HepG2 (cell line): ENCODE measurements at regions not wholly inside any gene's neighbourhood (a gene's known extent, or its start where the extent isn't known, plus 50 kb on each side); places are given as distances from the start of the nearest gene placed in this dataset.

Experiments
- ATAC-seq: fragments of 200-7000 bp; cut with Tn5 transposase; 3 replicates; pipeline ENCODE4 v1.9.1; 2020; ENCODE audit warnings: mild to moderate bottlenecking, moderate library complexity
- BruUV-seq: library from RNA; stranded (reverse); fragments of 400-500 nt; replicated peaks from 2 replicates; lab custom pipeline; 2021; lab: Mats Ljungman, UMichigan
- CTCF ChIA-PET: fragments of 300-600 bp; formaldehyde crosslinking; extraction: SDS; loops from one replicate; lab custom pipeline; 2021; ENCODE audit warnings: low total read pairs, inconsistent platforms, low intra/inter-chr PET ratio; lab: Yijun Ruan, JAX
- POLR2A ChIA-PET: fragments of 350-600 bp; sonication (Branson Sonifier 250); formaldehyde crosslinking; loops from one replicate; lab custom pipeline; 2020; ENCODE audit warnings: antibody characterized with exemption, inconsistent platforms; lab: Yijun Ruan, JAX
- DNase-seq: peaks from one replicate; pipeline ENCODE4 v3.0.0-alpha.2; 2015; ENCODE audit warnings: low spot score
- FAIRE-seq: peaks from 3 replicates; lab custom pipeline; 2011; peaks lifted over from hg19 to GRCh38; lab: Jason Lieb, UNC
- H2AFZ ChIP-seq: one replicate; pipeline ENCODE4 v1.6.1; 2011; ENCODE audit warnings: low read length, inconsistent platforms
- H3K27ac ChIP-seq: fragments of 300-600 bp; 3 replicates; pipeline ENCODE4 v1.8.0; 2011; ENCODE audit warnings: mixed run types, mild to moderate bottlenecking, mixed read lengths, low read length, inconsistent platforms; ENCODE audit not compliant: insufficient read depth; ENCODE audit errors: extremely low read length
- H3K27me3 ChIP-seq, 2 experiments: fragments of 200-600 bp in 1 of 2; 2 replicates in 1 of 2; 3 replicates in 1 of 2; pipeline versions ENCODE4 v1.6.0 to v1.8.0; 2011; ENCODE audit warnings: low read length in 2 of 2, mild to moderate bottlenecking in 2 of 2, moderate library complexity in 2 of 2, inconsistent platforms in 1 of 2; ENCODE audit not compliant: insufficient read depth in 2 of 2, control insufficient read depth in 1 of 2
- H3K36me3 ChIP-seq, 2 experiments: fragments of 200-600 bp in 1 of 2; replicated peaks in 1 of 2; 2 replicates in 1 of 2; 3 replicates in 1 of 2; pipeline versions ENCODE4 v1.5.1 to v1.8.0; 2011; ENCODE audit warnings: low read length in 2 of 2, inconsistent platforms in 1 of 2; ENCODE audit not compliant: insufficient read depth in 2 of 2, control insufficient read depth in 1 of 2
- H3K4me1 ChIP-seq: 2 replicates; pipeline ENCODE4 v1.5.1; 2012; ENCODE audit warnings: low read length, inconsistent platforms; ENCODE audit not compliant: insufficient read depth
- H3K4me2 ChIP-seq: 2 replicates; pipeline ENCODE4 v1.6.0; 2011; ENCODE audit warnings: low read depth, low read length, inconsistent platforms
- H3K4me3 ChIP-seq, 3 experiments: fragments of 200-600 bp in 1 of 3; sonication (generic), shearing (Covaris generic) in 1 of 3; replicated peaks in 1 of 3; 2 replicates each; pipeline ENCODE4 v1.5.1; 2011 to 2016; ENCODE audit warnings: low read length in 3 of 3, inconsistent platforms in 2 of 3, low read depth in 2 of 3, mild to moderate bottlenecking in 2 of 3, control low read depth in 1 of 3, mixed read lengths in 1 of 3; ENCODE audit not compliant: insufficient read depth in 1 of 3
- H3K79me2 ChIP-seq: one replicate; pipeline ENCODE4 v1.6.1; 2011; ENCODE audit warnings: low read length, inconsistent platforms; ENCODE audit not compliant: insufficient read depth
- H3K9ac ChIP-seq: 2 replicates; pipeline ENCODE4 v1.6.0; 2011; ENCODE audit warnings: mild to moderate bottlenecking, low read depth, low read length, inconsistent platforms; ENCODE audit not compliant: insufficient read depth
- H3K9me3 ChIP-seq: 2 replicates; pipeline ENCODE4 v1.5.1; 2012; ENCODE audit warnings: mild to moderate bottlenecking, low read length
- H4K20me1 ChIP-seq: 2 replicates; pipeline ENCODE4 v1.6.0; 2011; ENCODE audit warnings: inconsistent platforms, mild to moderate bottlenecking, low read length, moderate library complexity; ENCODE audit not compliant: insufficient read depth
- BORCS8-MEF2B ChIP-seq: sonication (generic); formaldehyde crosslinking; IDR thresholded peaks from 2 replicates; pipeline ENCODE4 v1.8.0; 2022; ENCODE audit warnings: mild to moderate bottlenecking, missing genetic modification reagents
- CEBPZ ChIP-seq: IDR thresholded peaks from 2 replicates; pipeline ENCODE4 v1.6.1; 2012; ENCODE audit warnings: low read length, improper control_type of control experiment
- CREB1 ChIP-seq, 2 experiments: fragments of 450-650 bp in 1 of 2; IDR thresholded peaks; 2 replicates each; pipeline ENCODE4 v1.6.1; 2016 to 2017; ENCODE audit warnings: control low read depth in 1 of 2, mild to moderate bottlenecking in 1 of 2, missing compliant biosample characterization in 1 of 2, missing genetic modification characterization in 1 of 2
- DRAP1 ChIP-seq: IDR thresholded peaks from 2 replicates; pipeline ENCODE4 v1.6.1; 2016; ENCODE audit warnings: missing genetic modification reagents, missing compliant biosample characterization
- FOXC1 ChIP-seq: sonication (generic); formaldehyde crosslinking; IDR thresholded peaks from 2 replicates; pipeline ENCODE4 v1.8.0; 2022; ENCODE audit warnings: mild to moderate bottlenecking, missing genetic modification reagents, borderline replicate concordance
- GABPB1 ChIP-seq: IDR thresholded peaks from 2 replicates; pipeline ENCODE4 v1.6.1; 2016; ENCODE audit warnings: mild to moderate bottlenecking, missing genetic modification reagents, moderate library complexity, missing compliant biosample characterization
- NAIF1 ChIP-seq: sonication (generic); formaldehyde crosslinking; IDR thresholded peaks from 2 replicates; pipeline ENCODE4 v1.5.0; 2020; ENCODE audit warnings: mild to moderate bottlenecking, missing genetic modification reagents, borderline replicate concordance
- NFKBIZ ChIP-seq: IDR thresholded peaks from 2 replicates; pipeline ENCODE4 v1.6.1; 2018; ENCODE audit warnings: missing genetic modification reagents, missing compliant biosample characterization
- PLRG1 ChIP-seq: fragments of 450-650 bp; conservative IDR thresholded peaks from 2 replicates; pipeline ENCODE4 v1.6.1; 2016
- PTBP1 ChIP-seq: fragments of 200-400 bp; formaldehyde crosslinking; IDR thresholded peaks from 2 replicates; pipeline ENCODE4 v1.6.1; 2018; ENCODE audit warnings: low read length, low read depth; ENCODE audit not compliant: poor library complexity, severe bottlenecking
- RFX5 ChIP-seq: IDR thresholded peaks from 2 replicates; pipeline ENCODE4 v1.6.1; 2011; ENCODE audit warnings: low read depth, low read length, improper control_type of control experiment
- SMAD1 ChIP-seq: sonication (generic); formaldehyde crosslinking; IDR thresholded peaks from 2 replicates; pipeline ENCODE4 v1.4.0; 2020; ENCODE audit warnings: missing genetic modification reagents, low read depth, mild to moderate bottlenecking, borderline replicate concordance
- TRIM24 ChIP-seq: sonication (generic); formaldehyde crosslinking; IDR thresholded peaks from 2 replicates; pipeline ENCODE4 v1.8.0; 2022; ENCODE audit warnings: mild to moderate bottlenecking, missing genetic modification reagents
- ZNF24 ChIP-seq: fragments of 450-650 bp; IDR thresholded peaks from 2 replicates; pipeline ENCODE4 v1.6.1; 2017; ENCODE audit warnings: antibody characterized with exemption, mild to moderate bottlenecking
- ZNF546 ChIP-seq: sonication (generic); formaldehyde crosslinking; conservative IDR thresholded peaks from 2 replicates; pipeline ENCODE4 v1.8.1; 2023; ENCODE audit warnings: mild to moderate bottlenecking, missing genetic modification reagents
- WGBS: methylation state at CpG from one replicate; pipeline ENCODE4 v1.1.6; 2017; ENCODE audit warnings: low lambda C conversion rate; 5-methylcytosine and 5-hydroxymethylcytosine counted together
- in situ Hi-C: cut with HindIII; loops from 2 replicates; pipeline ENCODE4 v1.10.0; 2017; ENCODE audit warnings: low pct_unique_long_range_greater_than_20kb; ENCODE audit not compliant: extremely low pct_ligation_motif_present
- intact Hi-C: fragments of 100-400 bp; cut with micrococcal nuclease; formaldehyde crosslinking; loops from one replicate; pipeline ENCODE4 v1.10.0; 2022; ENCODE audit not compliant: unreplicated experiment
- TF ChIP-seq, protein P1 (sequence below): IDR thresholded peaks from 2 replicates; pipeline ENCODE4 v1.6.1; 2012; ENCODE audit warnings: inconsistent platforms
- TF ChIP-seq, protein P2 (sequence below): fragments of 450-650 bp; IDR thresholded peaks from 2 replicates; pipeline ENCODE4 v1.6.1; 2016
- TF ChIP-seq, protein P3 (sequence below): sonication (generic); formaldehyde crosslinking; IDR thresholded peaks from 2 replicates; pipeline ENCODE4 v1.8.1; 2023; ENCODE audit warnings: missing genetic modification reagents, inconsistent platforms, borderline replicate concordance

GRCh38 chr1:219550201-219550600 lies 62.7 kb downstream of the ZC3H11B start:
- intact Hi-C loops (no loop called here), in situ Hi-C loops (no loop called here)
- ATAC-seq (no peak), FAIRE-seq (no peak), DNase-seq (no peak)
- Histone ChIP-seq H3K79me2 (no peaks in the 10 kb centered on the region), H4K20me1 (no peaks in the 10 kb centered on the region), H3K36me3 (no peaks in the 10 kb centered on the region), H3K9me3 (no peaks in the 10 kb centered on the region), H3K9ac (no peak overlapping the region), H3K4me3 (no peak overlapping the region), H3K4me2 (no peak overlapping the region), H3K27ac (no peak overlapping the region), H3K27me3 (no peaks in the 10 kb centered on the region; a peak in 1 of 5 replicates), H2AFZ (no peak overlapping the region), H3K4me1 (no peaks in the 10 kb centered on the region)
- POLR2A ChIA-PET = no interaction called here
- CTCF ChIA-PET = no interaction called here
- BruUV-seq = no TSS peak
- 0% methylated on average over 2 of the region's 2 CpGs for WGBS
- TF ChIP-seq, protein P1, sequence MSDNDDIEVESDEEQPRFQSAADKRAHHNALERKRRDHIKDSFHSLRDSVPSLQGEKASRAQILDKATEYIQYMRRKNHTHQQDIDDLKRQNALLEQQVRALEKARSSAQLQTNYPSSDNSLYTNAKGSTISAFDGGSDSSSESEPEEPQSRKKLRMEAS = no peak
- no peak for TF ChIP-seq TRIM24 (CRISPR knock-in tag)
- TF ChIP-seq SMAD1 (CRISPR knock-in tag) = no peak
- no peak for TF ChIP-seq PLRG1
- no peak for TF ChIP-seq GABPB1
- TF ChIP-seq, protein P2, sequence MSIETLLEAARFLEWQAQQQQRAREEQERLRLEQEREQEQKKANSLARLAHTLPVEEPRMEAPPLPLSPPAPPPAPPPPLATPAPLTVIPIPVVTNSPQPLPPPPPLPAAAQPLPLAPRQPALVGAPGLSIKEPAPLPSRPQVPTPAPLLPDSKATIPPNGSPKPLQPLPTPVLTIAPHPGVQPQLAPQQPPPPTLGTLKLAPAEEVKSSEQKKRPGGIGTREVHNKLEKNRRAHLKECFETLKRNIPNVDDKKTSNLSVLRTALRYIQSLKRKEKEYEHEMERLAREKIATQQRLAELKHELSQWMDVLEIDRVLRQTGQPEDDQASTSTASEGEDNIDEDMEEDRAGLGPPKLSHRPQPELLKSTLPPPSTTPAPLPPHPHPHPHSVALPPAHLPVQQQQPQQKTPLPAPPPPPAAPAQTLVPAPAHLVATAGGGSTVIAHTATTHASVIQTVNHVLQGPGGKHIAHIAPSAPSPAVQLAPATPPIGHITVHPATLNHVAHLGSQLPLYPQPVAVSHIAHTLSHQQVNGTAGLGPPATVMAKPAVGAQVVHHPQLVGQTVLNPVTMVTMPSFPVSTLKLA = no peak
- no peak for TF ChIP-seq NAIF1 (CRISPR knock-in tag)
- TF ChIP-seq, protein P3, sequence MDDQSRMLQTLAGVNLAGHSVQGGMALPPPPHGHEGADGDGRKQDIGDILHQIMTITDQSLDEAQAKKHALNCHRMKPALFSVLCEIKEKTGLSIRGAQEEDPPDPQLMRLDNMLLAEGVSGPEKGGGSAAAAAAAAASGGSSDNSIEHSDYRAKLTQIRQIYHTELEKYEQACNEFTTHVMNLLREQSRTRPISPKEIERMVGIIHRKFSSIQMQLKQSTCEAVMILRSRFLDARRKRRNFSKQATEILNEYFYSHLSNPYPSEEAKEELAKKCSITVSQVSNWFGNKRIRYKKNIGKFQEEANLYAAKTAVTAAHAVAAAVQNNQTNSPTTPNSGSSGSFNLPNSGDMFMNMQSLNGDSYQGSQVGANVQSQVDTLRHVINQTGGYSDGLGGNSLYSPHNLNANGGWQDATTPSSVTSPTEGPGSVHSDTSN (CRISPR knock-in tag) = no peak
- no peak for TF ChIP-seq CREB1 (IDR thresholded peaks at IDR 0.05)
- TF ChIP-seq CREB1 (CRISPR knock-in tag; IDR thresholded peaks at IDR 0.05) = no peak
- no peak for TF ChIP-seq NFKBIZ (CRISPR knock-in tag)
- no peak for TF ChIP-seq ZNF24
- no peak for TF ChIP-seq RFX5
- TF ChIP-seq BORCS8-MEF2B (CRISPR knock-in tag) = no peak
- no peak for TF ChIP-seq PTBP1
- TF ChIP-seq ZNF546 = no peak
- TF ChIP-seq FOXC1 (CRISPR knock-in tag) = no peak
- no peak for TF ChIP-seq CEBPZ
- TF ChIP-seq DRAP1 (CRISPR knock-in tag) = no peak
